HG02943 (cell line): ENCODE measurements at regions not wholly inside any gene's neighbourhood (a gene's known extent, or its start where the extent isn't known, plus 50 kb on each side); places are given as distances from the start of the nearest gene placed in this dataset.

Source experiments
- ATAC-seq: cut with Tn5 transposase; IDR thresholded peaks from one replicate; pipeline ENCODE4 v1.9.1; 2021; ENCODE audit warnings: mild to moderate bottlenecking, low read depth, moderate library complexity; ENCODE audit not compliant: unreplicated experiment

GRCh38 chr11:45597097-45597496 is 68.3 kb downstream of the CHST1 start:
- no peak for ATAC-seq

- no peak for ATAC-seq
These were observed 68.9 kb downstream of the CHST1 start for GRCh38 chr11:45596571-45596970.

DNA sequence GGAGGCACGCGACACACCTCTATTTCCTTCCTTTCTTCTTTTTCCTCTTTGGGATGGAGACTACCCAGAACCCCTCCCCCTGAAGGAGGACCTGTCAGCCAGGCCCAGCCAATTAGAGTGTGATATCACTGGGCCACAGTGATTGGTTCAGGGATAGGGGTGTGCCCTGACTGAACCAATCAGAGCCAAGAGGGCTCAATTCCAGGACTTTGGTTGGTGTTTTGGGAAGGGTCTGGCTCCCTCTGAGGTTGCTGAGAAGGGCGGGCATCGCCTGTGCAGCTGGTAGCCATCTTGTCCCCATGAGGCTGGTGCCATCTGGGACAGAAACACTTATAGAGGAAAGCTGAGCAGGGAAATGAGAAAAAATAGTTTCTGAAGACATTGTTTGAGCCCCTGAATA is 71.4 kb downstream of the CHST1 start:
- no peak for ATAC-seq

GRCh38 chr11:45592636-45593035 is 72.8 kb downstream of the CHST1 start:
- no peak for ATAC-seq

DNA sequence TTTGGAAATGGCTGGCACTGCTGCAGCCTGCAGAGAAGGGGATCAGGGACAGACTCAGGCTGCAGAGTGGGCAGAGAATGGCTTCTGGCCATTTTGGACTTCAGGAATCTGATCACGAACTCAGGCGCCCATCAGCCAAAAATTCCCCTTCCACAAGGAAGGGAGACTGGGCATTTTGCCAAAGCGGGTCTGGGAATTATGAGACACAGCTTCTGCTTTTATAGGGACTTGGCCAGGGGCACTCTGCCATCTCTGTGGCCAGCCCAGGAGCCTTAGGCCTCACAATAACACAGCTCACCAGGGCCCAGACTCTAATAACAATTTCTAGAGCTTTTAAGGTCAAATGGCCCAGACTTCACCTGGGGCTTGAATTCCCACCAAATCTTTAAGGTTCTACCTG is 74.7 kb downstream of the CHST1 start:
- ATAC-seq: no peak

DNA sequence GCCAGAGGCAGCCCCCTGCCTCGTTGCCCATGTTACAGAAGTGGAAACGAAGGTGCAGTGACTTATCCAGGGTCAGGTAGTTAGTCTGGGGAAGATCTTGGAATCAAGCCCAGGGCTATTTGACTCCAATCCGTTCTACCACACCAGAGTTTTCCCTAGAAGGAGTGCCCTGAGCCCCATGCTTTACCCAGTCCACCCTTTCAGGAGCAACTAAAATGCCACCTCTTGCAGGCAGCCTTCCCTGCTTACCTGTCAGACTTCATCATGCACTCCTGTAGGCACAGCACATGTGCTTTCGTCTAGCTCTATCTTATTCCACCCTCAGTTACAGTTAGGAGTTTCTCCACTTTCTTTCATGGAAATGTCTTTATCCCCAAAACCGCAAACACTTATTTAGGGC is 80.2 kb downstream of the CHST1 start:
- ATAC-seq: no peak

DNA sequence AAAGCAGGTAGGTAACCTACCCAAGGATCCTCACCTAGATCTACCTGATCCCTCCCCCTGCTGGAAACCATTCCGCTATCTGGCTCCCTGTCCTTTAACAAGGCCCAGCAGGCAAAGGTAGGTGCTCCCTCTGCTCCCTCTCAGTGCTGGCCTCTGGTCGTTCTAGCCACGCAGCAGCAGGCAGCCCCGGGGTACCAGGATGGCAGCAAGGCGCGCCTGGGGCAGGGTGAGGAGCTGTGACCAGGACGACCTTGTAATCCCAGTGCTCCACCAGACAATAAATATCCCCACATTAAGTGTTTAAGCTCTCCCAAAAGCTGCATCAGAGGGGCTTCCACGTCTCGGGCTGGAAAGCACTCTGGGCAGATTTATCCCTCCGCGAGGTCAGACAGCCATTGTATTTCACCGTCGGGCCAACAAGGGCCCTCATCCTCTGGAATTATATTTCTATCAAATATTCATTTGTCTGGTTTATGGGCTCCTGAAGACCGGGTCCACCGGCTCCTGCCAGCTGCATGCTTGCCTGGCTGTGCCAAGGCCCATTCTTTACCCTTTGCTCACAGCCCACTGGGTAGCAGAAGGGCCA is 81.3 kb downstream of the CHST1 start:
- no peak for ATAC-seq

DNA sequence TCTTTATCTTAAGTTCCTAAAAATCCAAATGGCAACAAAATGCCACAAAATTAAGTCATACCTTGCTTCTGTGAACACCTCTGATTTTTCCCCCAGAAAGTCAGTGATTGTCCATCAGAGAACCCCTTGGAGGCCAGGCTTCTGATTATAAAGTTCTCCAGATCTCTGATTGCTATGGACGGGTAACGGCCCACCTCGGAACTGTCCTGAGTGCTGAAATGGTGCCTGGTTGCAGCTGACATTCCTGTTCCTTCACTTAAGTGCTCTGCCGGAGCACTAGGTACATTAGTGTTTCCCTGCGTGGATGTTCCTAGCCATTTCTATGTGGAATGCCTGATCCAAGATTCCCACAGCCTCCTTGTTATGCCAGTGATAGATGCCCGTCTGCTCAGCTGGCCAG is 85.0 kb downstream of the CHST1 start:
- no peak for ATAC-seq

- ATAC-seq: no peak
These were observed 87.1 kb downstream of the CHST1 start for GRCh38 chr11:45578316-45578715.

DNA sequence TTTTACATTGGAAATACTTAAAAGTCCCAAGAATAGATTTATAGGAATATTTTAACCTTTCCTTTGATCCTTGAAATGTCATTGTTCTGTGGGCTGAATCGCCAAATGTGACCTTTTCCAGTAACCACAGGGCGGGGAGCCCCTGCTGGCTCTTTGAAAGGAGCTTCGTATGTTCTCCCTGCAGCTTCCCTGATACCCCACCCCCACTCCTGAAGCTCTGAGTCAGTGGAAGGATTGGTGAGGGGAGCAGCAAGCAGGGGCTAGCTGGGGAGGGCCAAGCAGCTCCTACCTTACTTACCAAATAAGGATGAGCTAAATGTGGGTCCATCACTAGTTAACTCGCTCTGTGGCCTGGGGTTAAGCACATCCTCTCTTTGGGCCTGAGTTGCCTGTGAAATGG is 87.7 kb downstream of the CHST1 start:
- ATAC-seq: no peak

DNA sequence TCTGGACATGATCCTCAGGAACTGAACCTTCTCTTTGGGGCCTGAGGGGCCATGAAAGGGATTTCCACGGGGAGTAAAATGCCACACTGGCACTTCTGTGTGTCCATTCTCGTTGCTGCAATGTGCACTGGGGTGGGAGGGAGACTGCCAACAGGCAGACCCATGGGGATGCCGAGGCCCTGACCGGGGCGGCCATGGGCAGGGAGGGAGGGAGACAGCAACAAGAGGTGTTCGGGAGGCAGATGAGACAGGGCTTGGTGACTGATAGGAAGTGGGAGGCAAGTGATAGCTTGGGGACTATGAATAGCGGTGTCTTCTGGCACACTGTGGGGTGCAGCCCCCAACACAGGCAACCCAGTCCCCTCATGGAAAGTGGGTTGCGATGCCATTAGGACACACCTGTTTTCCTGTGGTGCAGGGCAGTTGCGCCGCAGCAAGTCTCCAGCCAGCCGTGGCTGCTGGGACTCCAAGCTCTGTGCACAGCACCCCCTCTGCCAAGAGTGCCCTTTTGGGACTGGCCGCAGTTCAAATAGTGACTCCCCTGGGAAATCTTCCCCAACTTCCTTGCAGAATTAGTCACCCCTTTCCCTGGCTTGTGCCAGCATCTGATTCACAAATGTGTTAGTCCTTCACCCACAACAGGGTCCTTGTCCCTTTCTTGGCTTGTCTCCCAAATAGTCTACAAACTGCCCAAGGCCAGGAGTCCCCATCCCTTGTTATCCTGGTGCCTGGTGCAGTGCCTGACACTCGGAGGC is 88.8 kb downstream of the CHST1 start:
- ATAC-seq: no peak

DNA sequence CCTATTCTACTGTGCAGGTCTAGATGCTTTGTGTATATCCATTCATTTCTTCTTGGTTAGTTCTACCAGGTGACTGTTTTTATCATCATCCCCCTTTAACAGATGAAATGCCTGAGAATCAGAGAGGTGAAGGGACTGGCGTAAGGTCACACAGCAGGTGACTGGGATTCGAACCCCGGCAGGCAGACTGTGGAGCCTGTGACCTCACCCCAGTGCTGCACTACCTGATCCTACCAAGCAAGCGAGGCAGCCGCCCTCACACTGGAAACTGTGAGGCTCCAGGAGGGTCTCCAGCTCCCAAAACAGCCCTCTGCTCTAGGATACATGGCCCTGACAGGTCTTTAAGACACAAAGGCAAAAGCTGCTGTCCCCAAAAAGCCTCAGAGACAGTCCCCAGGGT is 91.7 kb downstream of the CHST1 start:
- ATAC-seq: no peak

GRCh38 chr11:45572354-45573123 is 92.9 kb downstream of the CHST1 start:
- ATAC-seq: no peak

DNA sequence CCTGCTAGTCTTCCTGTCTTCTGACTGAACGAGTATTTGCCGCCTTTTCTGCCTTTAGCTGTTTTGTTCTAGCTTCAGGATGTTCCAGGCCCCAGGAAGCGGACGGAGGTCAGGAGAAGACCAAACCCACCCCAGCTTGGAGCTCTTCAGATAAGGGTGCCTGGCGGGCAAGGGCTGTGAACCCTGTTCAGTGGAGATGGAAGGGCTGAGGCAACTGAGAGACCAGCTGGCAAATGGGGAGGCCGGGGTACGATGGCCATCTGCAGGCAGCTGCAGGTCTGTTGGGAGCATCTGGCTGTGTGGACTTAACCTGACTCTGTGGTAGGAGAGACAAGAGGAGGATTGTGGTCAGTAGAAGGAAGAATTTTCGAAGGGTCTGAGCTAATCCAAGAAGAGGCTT is 95.6 kb downstream of the CHST1 start:
- no peak for ATAC-seq

DNA sequence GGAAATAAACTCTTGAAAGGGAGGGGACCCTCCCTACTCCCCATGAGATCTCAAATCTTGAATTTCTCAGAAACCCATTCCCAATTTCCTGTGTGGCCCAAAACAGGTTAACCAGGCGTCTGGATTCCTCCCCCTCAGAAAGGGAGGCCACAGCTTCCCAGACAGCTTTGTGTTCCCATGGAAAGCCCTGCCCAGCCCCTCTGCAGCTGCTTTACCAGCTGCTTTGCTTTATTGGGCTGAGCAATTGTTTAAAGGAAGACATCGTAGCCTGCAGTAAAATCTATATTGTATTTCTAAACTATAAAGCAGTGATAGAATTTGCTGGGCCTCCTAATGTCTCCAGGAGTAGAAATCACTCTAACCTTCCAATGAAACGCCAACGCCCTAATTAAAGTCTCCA is 97.4 kb downstream of the CHST1 start:
- no peak for ATAC-seq

DNA sequence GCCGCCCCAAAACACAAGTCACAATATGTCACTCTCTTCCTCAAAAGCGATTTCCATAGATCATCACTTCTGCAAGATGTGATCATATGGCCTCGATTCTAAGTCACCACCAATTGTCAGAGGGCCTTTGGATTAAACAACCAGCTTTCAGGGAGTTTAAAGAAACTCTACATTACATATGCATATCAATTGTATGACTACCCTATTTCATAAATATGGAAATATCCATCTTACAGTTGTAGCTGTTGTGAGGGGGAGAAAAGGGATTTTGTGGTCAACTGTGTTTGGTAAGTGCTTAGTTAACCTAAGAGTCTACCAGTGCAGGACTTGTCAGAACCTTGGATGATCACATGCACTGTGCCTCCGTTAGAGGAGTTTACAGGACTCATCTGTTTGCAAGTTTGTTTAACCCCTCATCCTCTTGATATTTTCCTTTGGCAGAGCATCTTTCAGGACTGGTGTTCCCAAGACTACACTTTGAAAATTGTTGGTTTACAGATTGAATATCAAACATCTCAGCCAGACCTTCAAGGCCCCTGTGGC is 99.9 kb downstream of the CHST1 start:
- ATAC-seq: no peak

GRCh38 chr11:45563810-45564209 is 101.6 kb downstream of the CHST1 start:
- no peak for ATAC-seq

- ATAC-seq: no peak
These were observed 102.3 kb downstream of the CHST1 start for GRCh38 chr11:45563171-45563570.

DNA sequence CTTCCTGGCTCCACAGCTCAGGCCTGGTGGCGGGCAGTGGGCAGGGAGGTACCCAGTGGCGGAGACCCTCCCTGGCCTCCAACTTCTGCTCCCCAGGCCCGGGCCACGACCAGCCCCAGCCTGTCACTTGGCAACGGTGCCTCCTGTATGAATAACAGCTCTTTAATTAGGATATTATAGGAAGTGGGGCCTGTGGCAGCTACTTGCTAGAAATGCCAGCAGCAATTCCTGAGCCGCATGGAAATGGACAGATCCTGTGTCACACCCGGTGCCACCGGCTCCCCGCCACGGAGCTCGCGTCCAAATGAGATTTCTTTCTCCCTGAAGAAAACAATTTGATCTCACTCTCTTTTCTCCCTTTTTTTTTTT is 104.5 kb downstream of the CHST1 start:
- ATAC-seq: no peak

- ATAC-seq: no peak
These were observed 105.1 kb downstream of the CHST1 start for GRCh38 chr11:45560155-45560912.
